GM12892 (cell line): ENCODE measurements at regions not wholly inside any gene's neighbourhood (a gene's known extent, or its start where the extent isn't known, plus 50 kb on each side); places are given as distances from the start of the nearest gene placed in this dataset.

Experiments used
- DNase-seq: peaks from one replicate; pipeline ENCODE4 v3.0.0; 2011; ENCODE audit not compliant: insufficient read length
- FAIRE-seq: peaks from 2 replicates; lab custom pipeline; 2011; peaks lifted over from hg19 to GRCh38; lab: Jason Lieb, UNC
- POLR2A ChIP-seq: IDR thresholded peaks from 2 replicates; pipeline ENCODE4 v1.6.1; 2011; ENCODE audit warnings: low read depth, low read length, control low read depth
- POLR2AphosphoS5 ChIP-seq: IDR thresholded peaks from 2 replicates; pipeline ENCODE4 v1.6.1; 2011; ENCODE audit warnings: low read depth, low read length, control low read depth
- TAF1 ChIP-seq: IDR thresholded peaks from 2 replicates; pipeline ENCODE4 v1.6.1; 2011; ENCODE audit warnings: low read depth, mild to moderate bottlenecking, control low read depth, low read length, borderline replicate concordance

GRCh38 chr1:232432313-232432712 lies 197.6 kb downstream of the SIPA1L2 start:
- no peak for DNase-seq

GRCh38 chr1:232431748-232432147 lies 198.2 kb downstream of the SIPA1L2 start:
- DNase-seq (no peak), FAIRE-seq (no peak)
- no peak for TF ChIP-seq POLR2A
- TF ChIP-seq TAF1 = no peak
- TF ChIP-seq POLR2AphosphoS5 = no peak

More at GRCh38 chr1:232432313-232432712, 197.6 kb downstream of the SIPA1L2 start:
- no peak for TF ChIP-seq POLR2A
- TF ChIP-seq POLR2AphosphoS5 = no peak
- no peak for TF ChIP-seq TAF1
- no peak for FAIRE-seq

GRCh38 chr1:232431326-232431725 lies 198.6 kb downstream of the SIPA1L2 start:
- DNase-seq (no peak), FAIRE-seq (no peak)
- TF ChIP-seq TAF1 (no peak), POLR2A (no peak), POLR2AphosphoS5 (no peak)

- TF ChIP-seq POLR2A (no peak), TAF1 (no peak), POLR2AphosphoS5 (no peak)
- DNase-seq (no peak), FAIRE-seq (no peak)
These were observed 199.5 kb downstream of the SIPA1L2 start for GRCh38 chr1:232430467-232430866.

GRCh38 chr1:232428786-232429530 lies 201.0 kb downstream of the SIPA1L2 start:
- no peak for DNase-seq
- no peak for FAIRE-seq
- no peak for TF ChIP-seq TAF1
- no peak for TF ChIP-seq POLR2A
- no peak for TF ChIP-seq POLR2AphosphoS5

GRCh38 chr1:232428036-232428645 lies 201.8 kb downstream of the SIPA1L2 start:
- no peak for TF ChIP-seq POLR2A
- TF ChIP-seq POLR2AphosphoS5 = no peak
- no peak for TF ChIP-seq TAF1
- DNase-seq (no peak), FAIRE-seq (no peak)

GRCh38 chr1:232426801-232427200 lies 203.1 kb downstream of the SIPA1L2 start:
- no peak for TF ChIP-seq POLR2AphosphoS5
- TF ChIP-seq TAF1 = no peak
- no peak for TF ChIP-seq POLR2A
- no peak for DNase-seq
- no peak for FAIRE-seq

- FAIRE-seq (no peak), DNase-seq (no peak)
- TF ChIP-seq POLR2A = no peak
- TF ChIP-seq POLR2AphosphoS5 = no peak
- TF ChIP-seq TAF1 = no peak
These were observed 204.5 kb downstream of the SIPA1L2 start for GRCh38 chr1:232425421-232425820.

GRCh38 chr1:232423591-232423990 lies 206.3 kb downstream of the SIPA1L2 start:
- DNase-seq (no peak), FAIRE-seq (no peak)
- TF ChIP-seq TAF1 = no peak
- TF ChIP-seq POLR2A = no peak
- no peak for TF ChIP-seq POLR2AphosphoS5

- TF ChIP-seq TAF1 (no peak), POLR2A (no peak), POLR2AphosphoS5 (no peak)
- DNase-seq = no peak
- FAIRE-seq = no peak
These were observed 207.0 kb downstream of the SIPA1L2 start for GRCh38 chr1:232422898-232423297.

- no peak for DNase-seq
- FAIRE-seq = no peak
- TF ChIP-seq TAF1 (no peak), POLR2A (no peak), POLR2AphosphoS5 (no peak)
These were observed 207.8 kb downstream of the SIPA1L2 start for GRCh38 chr1:232422098-232422497.

GRCh38 chr1:232421143-232421796 lies 208.7 kb downstream of the SIPA1L2 start:
- FAIRE-seq (no peak), DNase-seq (no peak)
- TF ChIP-seq POLR2A (no peak), TAF1 (no peak), POLR2AphosphoS5 (no peak)
